SK-N-MC (cell line): ENCODE measurements at regions not wholly inside any gene's neighbourhood (a gene's known extent, or its start where the extent isn't known, plus 50 kb on each side); places are given as distances from the start of the nearest gene placed in this dataset.

ENCODE experiments used
- EZH2 ChIP-seq: fragments of 200-600 bp; sonication (generic); IDR thresholded peaks from one replicate; pipeline ENCODE4 v1.6.1; 2017; ENCODE audit warnings: antibody characterized with exemption
- FOXP2 ChIP-seq: optimal IDR thresholded peaks from 2 replicates; pipeline ENCODE3; 2011; ENCODE audit warnings: mild to moderate bottlenecking, moderate library complexity; ENCODE audit not compliant: insufficient read depth; ENCODE audit errors: extremely low read length, control extremely low read depth
- POLR2AphosphoS5 ChIP-seq: IDR thresholded peaks from 2 replicates; pipeline ENCODE4 v1.6.1; 2012; ENCODE audit warnings: mild to moderate bottlenecking, low read depth, low read length, borderline replicate concordance

- TF ChIP-seq EZH2, result no peak
- TF ChIP-seq POLR2AphosphoS5, result no peak
- no peak for TF ChIP-seq FOXP2
These were observed 117.2 kb downstream of the SPATA31D1 start for GRCh38 chr9:82105729-82106128.
